H7 (cell line): ENCODE measurements at regions not wholly inside any gene's neighbourhood (a gene's known extent, or its start where the extent isn't known, plus 50 kb on each side); places are given as distances from the start of the nearest gene placed in this dataset.
"Not testable (repeated sequence)": the region's sequence is repeated elsewhere in the genome, so short reads cannot be mapped to it uniquely, and the experiment has no call there.

Source experiments
- DNase-seq: peaks from one replicate; pipeline ENCODE4 v3.0.0; 2012
- H3K27me3 ChIP-seq: 2 replicates; pipeline ENCODE4 v1.6.0; 2011; ENCODE audit warnings: mild to moderate bottlenecking, low read length; ENCODE audit not compliant: control insufficient read depth, insufficient read depth
- H3K36me3 ChIP-seq: replicated peaks from 2 replicates; pipeline ENCODE4 v1.5.1; 2011; ENCODE audit warnings: low read length; ENCODE audit not compliant: control insufficient read depth, insufficient read depth
- H3K4me3 ChIP-seq: 2 replicates; pipeline ENCODE4 v1.5.1; 2011; ENCODE audit warnings: low read depth, mild to moderate bottlenecking, control low read depth, low read length, moderate library complexity; ENCODE audit not compliant: insufficient read depth

DNA sequence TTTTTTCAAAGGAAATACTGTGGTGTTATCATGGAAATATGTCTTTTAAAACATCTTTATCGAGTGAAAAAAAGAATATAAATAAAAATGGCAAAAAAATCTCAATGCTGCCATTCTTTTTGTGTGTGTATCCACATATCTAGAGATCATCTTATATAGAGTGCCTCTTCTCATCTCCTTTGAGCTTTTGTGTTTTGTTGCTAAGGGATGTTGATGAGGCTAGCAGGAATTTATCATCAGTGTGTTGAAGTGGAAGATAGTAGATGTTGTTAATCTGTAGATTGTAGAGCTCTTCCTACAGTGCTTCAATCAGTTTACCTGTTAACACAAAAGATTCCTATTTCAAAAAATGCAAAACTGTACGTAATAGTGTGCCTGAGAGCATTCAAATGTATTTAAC lies 1738.0 kb upstream of the SEL1L start:
- Histone ChIP-seq H3K4me3 (no peak overlapping the region), H3K36me3 (no peaks in the 10 kb centered on the region), H3K27me3 (no peaks in the 10 kb centered on the region)
- no peak for DNase-seq

DNA sequence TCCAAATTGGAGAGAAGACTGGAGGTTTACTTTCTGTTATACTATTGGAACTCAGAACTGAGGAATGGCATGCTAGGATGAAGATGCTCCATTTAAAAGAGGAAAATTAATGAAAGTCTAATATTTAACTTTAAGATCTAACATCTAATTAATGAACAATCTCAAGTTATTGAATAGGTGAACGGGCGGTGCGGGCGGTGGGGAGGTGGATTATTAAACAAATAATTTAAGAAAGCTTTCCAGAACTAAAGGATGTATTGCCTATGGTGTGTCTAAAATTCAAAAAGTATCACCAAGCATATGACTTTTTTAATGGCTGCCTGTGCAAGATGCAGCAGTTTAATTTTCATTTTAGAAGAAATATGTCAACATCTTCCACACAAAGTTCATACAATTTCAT lies 1747.1 kb upstream of the SEL1L start:
- Histone ChIP-seq H3K4me3 (no peak overlapping the region), H3K27me3 (no peaks in the 10 kb centered on the region), H3K36me3 (no peaks in the 10 kb centered on the region)
- DNase-seq = no peak

DNA sequence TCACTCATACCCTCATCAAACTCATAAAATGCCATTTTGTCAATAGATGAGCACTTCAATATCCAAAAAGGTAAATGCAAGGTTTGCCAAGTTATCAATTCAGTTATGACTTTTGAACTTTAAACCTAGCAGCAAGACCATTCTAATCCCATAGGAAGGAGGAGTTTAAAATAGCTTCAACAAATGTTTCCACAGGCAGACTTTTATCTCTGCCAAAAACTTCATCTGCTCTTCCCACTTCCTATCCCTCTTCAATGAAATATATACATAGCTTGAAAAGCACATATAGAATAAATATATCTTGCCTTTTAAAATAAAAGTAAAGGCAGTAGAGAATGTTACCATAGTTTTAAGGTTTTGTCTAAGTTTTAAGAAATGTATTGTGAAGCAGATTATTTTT lies 1749.1 kb upstream of the SEL1L start:
- Histone ChIP-seq H3K36me3 (no peaks in the 10 kb centered on the region), H3K27me3 (no peaks in the 10 kb centered on the region), H3K4me3 (no peak overlapping the region)
- no peak for DNase-seq

- no peaks in the 10 kb centered on the region for H3K36me3 ChIP-seq
- no peak for DNase-seq
- no peaks in the 10 kb centered on the region for H3K27me3 ChIP-seq
- no peak overlapping the region for H3K4me3 ChIP-seq
Measured at GRCh38 chr14:83287300-83287699, 1753.6 kb upstream of the SEL1L start.

DNA sequence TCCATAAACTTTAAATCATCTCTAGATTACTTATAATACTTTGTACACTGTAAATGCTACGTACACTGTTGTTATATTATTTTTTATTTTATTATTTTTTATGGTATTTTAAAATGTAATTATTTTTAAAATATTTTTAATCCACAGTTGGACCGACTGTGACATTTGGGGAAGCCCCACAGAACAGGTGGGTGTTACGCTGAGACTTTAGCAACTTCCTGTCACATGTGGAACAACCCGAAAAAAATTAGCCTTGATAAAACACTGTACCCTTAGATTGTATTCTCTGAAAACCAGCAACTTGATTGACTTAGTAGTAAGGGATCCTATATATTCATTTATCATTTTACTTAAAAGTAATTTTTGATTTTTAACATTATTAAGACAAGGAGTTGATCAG lies 1755.7 kb upstream of the SEL1L start:
- Histone ChIP-seq H3K4me3 (no peak overlapping the region), H3K27me3 (no peaks in the 10 kb centered on the region), H3K36me3 (no peaks in the 10 kb centered on the region)
- no peak for DNase-seq

DNA sequence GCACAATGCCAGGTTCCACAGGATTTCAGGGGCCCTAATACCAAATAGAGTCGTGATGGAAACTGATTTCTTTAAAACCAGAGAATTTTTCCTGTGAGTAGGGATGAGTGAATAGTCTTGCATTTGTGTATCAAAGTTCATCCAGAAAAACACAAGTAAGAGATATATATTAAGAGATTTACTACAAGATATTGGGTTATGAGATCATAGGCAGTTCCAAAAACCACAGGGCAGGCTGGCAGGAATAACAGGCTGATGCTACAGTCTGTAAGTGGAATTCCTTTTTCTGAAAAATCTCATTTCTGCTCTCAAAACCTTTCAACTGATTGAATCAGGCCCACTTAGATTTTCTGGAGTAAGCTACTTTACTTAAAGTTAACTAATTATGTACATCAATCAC lies 1756.2 kb upstream of the SEL1L start:
- Histone ChIP-seq H3K36me3 (no peaks in the 10 kb centered on the region), H3K4me3 (no peak overlapping the region), H3K27me3 (no peaks in the 10 kb centered on the region)
- DNase-seq = no peak

DNA sequence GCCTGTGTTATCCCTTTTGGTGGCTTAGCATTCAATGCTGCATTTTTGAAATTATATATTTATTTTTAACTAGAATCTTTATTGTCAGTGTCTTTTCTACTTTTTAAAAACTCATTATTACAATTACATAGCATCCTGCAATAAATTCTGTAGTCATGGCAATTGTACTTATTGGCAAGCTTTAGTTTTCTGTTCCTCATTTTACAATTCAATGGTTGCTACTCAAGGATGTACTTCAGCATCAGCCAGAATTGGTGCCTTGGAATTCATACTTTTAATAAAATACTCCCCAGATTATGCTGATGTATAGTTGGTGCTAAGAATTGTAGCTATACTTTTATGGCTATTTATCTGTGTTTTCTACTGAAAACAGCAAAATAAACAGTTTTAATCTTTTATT lies 1756.8 kb upstream of the SEL1L start:
- no peak for DNase-seq
- Histone ChIP-seq H3K27me3 (no peaks in the 10 kb centered on the region), H3K36me3 (no peaks in the 10 kb centered on the region), H3K4me3 (no peak overlapping the region)

GRCh38 chr14:83291714-83292113 lies 1758.1 kb upstream of the SEL1L start:
- no peak for DNase-seq
- Histone ChIP-seq H3K36me3 (no peaks in the 10 kb centered on the region), H3K27me3 (no peaks in the 10 kb centered on the region), H3K4me3 (no peak overlapping the region)

DNA sequence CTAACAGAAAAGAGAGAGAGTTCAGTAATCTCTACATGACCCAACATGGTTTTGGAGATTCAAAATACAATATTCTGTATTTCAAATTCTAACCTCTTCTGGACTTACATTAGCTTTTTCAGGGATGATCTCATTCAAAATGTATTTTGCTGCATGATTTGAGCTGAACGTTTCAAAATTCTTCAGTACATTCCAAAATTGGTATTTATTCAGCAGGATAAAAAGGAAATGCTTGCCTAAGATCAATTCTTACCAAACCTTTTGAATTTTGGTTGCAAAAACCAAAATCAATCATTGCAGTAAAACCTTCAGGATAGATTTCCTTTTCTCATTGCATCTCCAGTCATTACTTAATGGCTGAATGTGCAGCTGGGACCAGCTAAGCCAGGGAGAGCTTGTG lies 1761.3 kb upstream of the SEL1L start:
- no peak for DNase-seq

DNA sequence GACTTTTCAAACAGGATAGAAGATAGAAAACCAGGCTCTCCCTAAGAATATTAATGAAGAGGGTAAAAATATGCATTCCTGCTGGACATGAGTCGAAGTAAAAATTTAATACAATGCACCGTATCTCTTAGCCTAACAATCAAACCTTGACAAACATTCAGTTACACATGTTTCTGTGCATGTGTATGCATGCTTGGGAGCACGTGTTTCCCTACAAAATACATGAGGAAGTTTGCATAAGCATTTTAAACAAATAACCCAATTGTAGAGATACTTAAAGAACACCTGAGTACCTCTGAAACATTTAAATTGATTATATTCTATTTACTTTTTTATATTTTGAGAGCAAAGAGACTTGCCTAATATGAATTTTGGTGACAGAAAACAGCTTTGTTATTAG lies 1763.7 kb upstream of the SEL1L start:
- no peak overlapping the region for H3K4me3 ChIP-seq
- H3K27me3 ChIP-seq = no peaks in the 10 kb centered on the region
- no peaks in the 10 kb centered on the region for H3K36me3 ChIP-seq
- DNase-seq = no peak

More for the DNA sequence above, 1761.3 kb upstream of the SEL1L start:
- H3K4me3 ChIP-seq = no peak overlapping the region
- H3K36me3 ChIP-seq = no peaks in the 10 kb centered on the region
- H3K27me3 ChIP-seq = no peaks in the 10 kb centered on the region

DNA sequence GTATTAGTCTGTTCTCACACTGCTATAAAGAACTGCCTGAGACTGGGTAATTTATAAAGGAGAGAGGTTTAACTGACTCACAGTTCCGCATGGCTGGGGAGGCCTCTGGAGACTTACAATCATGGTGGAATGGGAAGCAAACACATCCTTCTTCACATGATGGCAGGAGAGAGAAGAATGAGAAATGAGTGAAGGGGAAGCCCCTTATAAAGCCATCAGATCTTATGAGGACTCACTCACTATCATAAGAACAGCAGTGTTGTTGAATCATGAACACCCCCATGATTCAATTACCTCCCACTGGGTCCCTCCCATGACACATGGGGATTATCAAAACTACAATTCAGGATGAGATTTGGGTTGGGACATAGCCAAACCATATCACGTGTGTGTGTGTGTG lies 1764.4 kb upstream of the SEL1L start:
- DNase-seq, H3K36me3 ChIP-seq, H3K4me3 ChIP-seq, H3K27me3 ChIP-seq: not testable (repeated sequence)

GRCh38 chr14:83300476-83301064 lies 1766.9 kb upstream of the SEL1L start:
- Histone ChIP-seq H3K4me3 (no peak overlapping the region), H3K36me3 (no peaks in the 10 kb centered on the region), H3K27me3 (no peaks in the 10 kb centered on the region)
- no peak for DNase-seq

DNA sequence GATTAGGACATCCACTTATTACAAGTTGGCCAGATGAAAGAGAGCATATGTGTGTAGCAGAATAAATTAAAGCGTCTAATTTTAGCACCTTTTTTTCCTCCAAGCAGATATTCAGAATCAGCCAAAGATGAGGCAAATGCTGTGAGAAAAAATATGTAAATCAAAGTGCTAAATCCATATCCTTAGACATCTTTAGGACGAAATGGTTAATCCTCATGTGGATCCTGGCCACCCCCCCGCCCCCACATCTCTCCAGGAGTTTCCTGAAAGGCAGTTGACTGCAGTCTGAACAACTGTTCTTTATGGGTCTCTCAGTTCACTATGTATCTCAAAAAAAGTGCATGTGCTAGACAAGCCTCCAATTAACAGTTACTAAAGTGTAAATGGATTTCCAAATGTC lies 1768.1 kb upstream of the SEL1L start:
- DNase-seq = no peak
- Histone ChIP-seq H3K27me3 (no peaks in the 10 kb centered on the region), H3K36me3 (no peaks in the 10 kb centered on the region), H3K4me3 (no peak overlapping the region)

- H3K4me3 ChIP-seq = no peak overlapping the region
- H3K27me3 ChIP-seq = no peaks in the 10 kb centered on the region
- no peaks in the 10 kb centered on the region for H3K36me3 ChIP-seq
- no peak for DNase-seq
Measured at GRCh38 chr14:83309211-83309610, 1775.6 kb upstream of the SEL1L start.

- Histone ChIP-seq H3K27me3 (no peaks in the 10 kb centered on the region), H3K4me3 (no peak overlapping the region), H3K36me3 (no peaks in the 10 kb centered on the region)
- no peak for DNase-seq
Measured at GRCh38 chr14:83309833-83310232, 1776.2 kb upstream of the SEL1L start.

GRCh38 chr14:83312511-83312910 lies 1778.9 kb upstream of the SEL1L start:
- H3K27me3 ChIP-seq = no peaks in the 10 kb centered on the region

More at GRCh38 chr14:83312511-83312910, 1778.9 kb upstream of the SEL1L start:
- no peak for DNase-seq
- Histone ChIP-seq H3K36me3 (no peaks in the 10 kb centered on the region), H3K4me3 (no peak overlapping the region)
